ENCODE measurements at regions not wholly inside any gene's neighbourhood (a gene's known extent, or its start where the extent isn't known, plus 50 kb on each side); places are given as distances from the start of the nearest gene placed in this dataset.

GRCh38 chr14:106837870-106838269 lies 1311.5 kb downstream of the TMEM121 start:
- Mint-ChIP-seq H3K27ac (no peak overlapping the region), H3K4me3 (no peak overlapping the region), H3K36me3 (no peaks in the 10 kb centered on the region), H3K9me3 (ENCODE audit: low read depth) (no peaks in the 10 kb centered on the region), H3K4me1 (no peaks in the 10 kb centered on the region), H3K27me3 (peaks cover 22% of the 10 kb centered on the region)
- no peak for ATAC-seq
- no peak for DNase-seq
- CTCF ChIA-PET = interaction anchor here (1.0 to 2.5 kb wide), 6 partner anchors 10 to 48 kb away, joined by 3 to 6 read pairs (median 4); no protein-coding TSS in a partner anchor

GRCh38 chr14:106838991-106839769 lies 1312.8 kb downstream of the TMEM121 start:
- DNase-seq = no peak
- no peak for ATAC-seq
- Mint-ChIP-seq H3K36me3 (no peaks in the 10 kb centered on the region), H3K27me3 (peaks cover 22% of the 10 kb centered on the region), H3K4me3 (no peak overlapping the region), H3K27ac (no peak overlapping the region), H3K4me1 (peaks cover 5% of the 10 kb centered on the region), H3K9me3 (ENCODE audit: low read depth) (no peaks in the 10 kb centered on the region)
- CTCF ChIA-PET = interaction anchor here (1.5 to 3.9 kb wide), 3 partner anchors 8 to 34 kb away, joined by 3 to 24 read pairs (median 22); no protein-coding TSS in a partner anchor

- ATAC-seq = no peak
- Mint-ChIP-seq H3K27me3 (peaks cover 21% of the 10 kb centered on the region), H3K27ac (no peak overlapping the region), H3K9me3 (ENCODE audit: low read depth) (no peaks in the 10 kb centered on the region), H3K36me3 (no peaks in the 10 kb centered on the region), H3K4me3 (no peak overlapping the region), H3K4me1 (peaks cover 12% of the 10 kb centered on the region)
- no peak for DNase-seq
- CTCF ChIA-PET = interaction anchor here (1.1 to 3.9 kb wide), 6 partner anchors 9 to 177 kb away, joined by 3 to 24 read pairs (median 4); no protein-coding TSS in a partner anchor
Observed at GRCh38 chr14:106840258-106840657, 1313.9 kb downstream of the TMEM121 start.

GRCh38 chr14:106840991-106841390 lies 1314.6 kb downstream of the TMEM121 start:
- no peak overlapping the region for H3K27ac Mint-ChIP-seq
- DNase-seq (no peak), ATAC-seq (no peak)
- H3K4me3 Mint-ChIP-seq = no peak overlapping the region
- H3K27me3 Mint-ChIP-seq = peaks cover 25% of the 10 kb centered on the region
- CTCF ChIA-PET = interaction anchor here (0.8 to 3.9 kb wide), 7 partner anchors 10 to 177 kb away, joined by 3 to 24 read pairs (median 4); no protein-coding TSS in a partner anchor
- no peaks in the 10 kb centered on the region for H3K9me3 Mint-ChIP-seq (ENCODE audit: low read depth)
- H3K36me3 Mint-ChIP-seq = no peaks in the 10 kb centered on the region
- peaks cover 15% of the 10 kb centered on the region for H3K4me1 Mint-ChIP-seq

- Mint-ChIP-seq H3K27ac (no peak overlapping the region), H3K4me3 (no peak overlapping the region)
- ATAC-seq = no peak
Observed at GRCh38 chr14:106841701-106842100, 1315.3 kb downstream of the TMEM121 start.

GRCh38 chr14:106842687-106843086 lies 1316.3 kb downstream of the TMEM121 start:
- DNase-seq (no peak), ATAC-seq (no peak)
- no peak overlapping the region for H3K4me3 Mint-ChIP-seq
- H3K4me1 Mint-ChIP-seq = peaks cover 15% of the 10 kb centered on the region
- H3K9me3 Mint-ChIP-seq (ENCODE audit: low read depth) = no peaks in the 10 kb centered on the region
- H3K27ac Mint-ChIP-seq = no peak overlapping the region
- H3K27me3 Mint-ChIP-seq = peaks cover 35% of the 10 kb centered on the region
- CTCF ChIA-PET = interaction anchor here (1.5 to 2.6 kb wide), 3 partner anchors 12 to 31 kb away, joined by 4 to 20 read pairs (median 20); no protein-coding TSS in a partner anchor
- H3K36me3 Mint-ChIP-seq = no peaks in the 10 kb centered on the region

More at GRCh38 chr14:106841701-106842100, 1315.3 kb downstream of the TMEM121 start:
- Mint-ChIP-seq H3K27me3 (peaks cover 29% of the 10 kb centered on the region), H3K4me1 (peaks cover 15% of the 10 kb centered on the region), H3K9me3 (ENCODE audit: low read depth) (no peaks in the 10 kb centered on the region), H3K36me3 (no peaks in the 10 kb centered on the region)
- CTCF ChIA-PET = interaction anchor here (3.0 to 3.9 kb wide), 2 partner anchors 11 to 32 kb away, joined by 22 to 24 read pairs; no protein-coding TSS in a partner anchor
- no peak for DNase-seq

GRCh38 chr14:106843386-106843785 lies 1317.0 kb downstream of the TMEM121 start:
- no peak overlapping the region for H3K27ac Mint-ChIP-seq
- H3K9me3 Mint-ChIP-seq (ENCODE audit: low read depth) = no peaks in the 10 kb centered on the region
- H3K27me3 Mint-ChIP-seq = peaks cover 37% of the 10 kb centered on the region
- peaks cover 15% of the 10 kb centered on the region for H3K4me1 Mint-ChIP-seq
- no peak for DNase-seq
- H3K36me3 Mint-ChIP-seq = no peaks in the 10 kb centered on the region
- ATAC-seq = no peak
- H3K4me3 Mint-ChIP-seq = peak overlapping the region; percentile 77
- CTCF ChIA-PET = interaction anchor here (1.1 to 2.6 kb wide), 5 partner anchors 12 to 32 kb away, joined by 4 to 20 read pairs (median 5); no protein-coding TSS in a partner anchor

- Mint-ChIP-seq H3K9me3 (ENCODE audit: low read depth) (no peaks in the 10 kb centered on the region), H3K27ac (peak overlapping the region; percentile 58), H3K4me3 (peak overlapping the region; percentile 77), H3K27me3 (peaks cover 38% of the 10 kb centered on the region), H3K4me1 (peaks cover 15% of the 10 kb centered on the region), H3K36me3 (no peaks in the 10 kb centered on the region)
- DNase-seq (peak; percentile 58), ATAC-seq (peak; percentile 51)
- CTCF ChIA-PET = interaction anchor here (1.1 to 2.6 kb wide), 6 partner anchors 13 to 32 kb away, joined by 4 to 20 read pairs (median 4); no protein-coding TSS in a partner anchor
Observed at GRCh38 chr14:106843951-106844483, 1317.6 kb downstream of the TMEM121 start.

GRCh38 chr14:106844608-106845285 lies 1318.4 kb downstream of the TMEM121 start:
- H3K9me3 Mint-ChIP-seq (ENCODE audit: low read depth) = no peaks in the 10 kb centered on the region
- H3K4me1 Mint-ChIP-seq = peaks cover 15% of the 10 kb centered on the region
- DNase-seq (peak; percentile 68), ATAC-seq (peak; percentile 78)
- CTCF ChIA-PET = interaction anchor here (1.1 to 5.4 kb wide), 4 partner anchors 14 to 29 kb away, joined by 4 to 31 read pairs (median 20); no protein-coding TSS in a partner anchor
- H3K36me3 Mint-ChIP-seq = no peaks in the 10 kb centered on the region
- peak overlapping the region; percentile 58 for H3K27ac Mint-ChIP-seq
- peaks cover 40% of the 10 kb centered on the region for H3K27me3 Mint-ChIP-seq
- peak overlapping the region; percentile 77 for H3K4me3 Mint-ChIP-seq

GRCh38 chr14:106845286-106846087 lies 1319.1 kb downstream of the TMEM121 start:
- Mint-ChIP-seq H3K27me3 (peaks cover 40% of the 10 kb centered on the region), H3K9me3 (ENCODE audit: low read depth) (no peaks in the 10 kb centered on the region), H3K4me1 (peaks cover 15% of the 10 kb centered on the region), H3K4me3 (peak overlapping the region; percentile 77), H3K27ac (no peak overlapping the region), H3K36me3 (no peaks in the 10 kb centered on the region)
- no peak for DNase-seq
- no peak for ATAC-seq
- CTCF ChIA-PET = interaction anchor here (0.9 to 5.4 kb wide), 3 partner anchors 10 to 28 kb away, joined by 4 to 31 read pairs (median 14); no protein-coding TSS in a partner anchor

- CTCF ChIA-PET = interaction anchor here (0.9 to 5.4 kb wide), 3 partner anchors 11 to 27 kb away, joined by 4 to 31 read pairs (median 14); no protein-coding TSS in a partner anchor
- DNase-seq (no peak), ATAC-seq (no peak)
- Mint-ChIP-seq H3K36me3 (no peaks in the 10 kb centered on the region), H3K27me3 (peaks cover 40% of the 10 kb centered on the region), H3K4me3 (no peak overlapping the region), H3K4me1 (peaks cover 15% of the 10 kb centered on the region), H3K9me3 (ENCODE audit: low read depth) (no peaks in the 10 kb centered on the region), H3K27ac (no peak overlapping the region)
Observed at GRCh38 chr14:106846218-106846617, 1319.8 kb downstream of the TMEM121 start.

All from activated CD8-positive, alpha-beta memory T cell treated with anti-CD3 and anti-CD28 coated beads, Interleukin-2, amount 10 ng/mL, durations not matched to agents 7 days and 5 days (primary cell).